Neural cell (in vitro differentiated cells): ENCODE measurements at regions not wholly inside any gene's neighbourhood (a gene's known extent, or its start where the extent isn't known, plus 50 kb on each side); places are given as distances from the start of the nearest gene placed in this dataset.

Source experiments
- H2AFZ ChIP-seq: fragments of 200-600, 300-800 bp; sonication (generic), shearing (Covaris generic); 2 replicates; pipeline ENCODE4 v1.6.0; 2014; ENCODE audit warnings: low read depth, mild to moderate bottlenecking, antibody characterized with exemption, low read length, moderate library complexity
- H3F3A ChIP-seq: fragments of 200-600 bp; shearing (Covaris generic); 2 replicates; pipeline ENCODE4 v1.6.1; 2016; ENCODE audit warnings: mild to moderate bottlenecking, moderate library complexity, mixed read lengths, antibody characterized with exemption, low read length; ENCODE audit not compliant: insufficient read depth, poor library complexity, severe bottlenecking
- H3K27ac ChIP-seq: fragments of 200-600, 300-800 bp; sonication (generic), shearing (Covaris generic); 2 replicates; pipeline ENCODE4 v1.5.1; 2014; ENCODE audit warnings: mild to moderate bottlenecking, low read length, moderate library complexity
- H3K27me3 ChIP-seq: fragments of 300-800, 200-600 bp; sonication (generic), shearing (Covaris generic); 2 replicates; pipeline ENCODE4 v1.6.0; 2014; ENCODE audit warnings: mild to moderate bottlenecking, low read depth, low read length, moderate library complexity; ENCODE audit not compliant: insufficient read depth
- H3K36me3 ChIP-seq: fragments of 300-800, 200-600 bp; sonication (generic), shearing (Covaris generic); 2 replicates; pipeline ENCODE4 v1.5.1; 2014; ENCODE audit warnings: mild to moderate bottlenecking, antibody characterized with exemption, low read length, moderate library complexity; ENCODE audit not compliant: insufficient read depth
- H3K4me2 ChIP-seq: fragments of 300-800, 200-600 bp; sonication (generic), shearing (Covaris generic); 2 replicates; pipeline ENCODE4 v1.6.0; 2014; ENCODE audit warnings: mild to moderate bottlenecking, low read length
- H3K4me3 ChIP-seq: fragments of 300-800, 200-600 bp; sonication (generic), shearing (Covaris generic); 2 replicates; pipeline ENCODE4 v1.5.1; 2014; ENCODE audit warnings: mild to moderate bottlenecking, low read length, moderate library complexity
- H3K79me2 ChIP-seq: fragments of 200-600 bp; shearing (Covaris generic); replicated peaks from 2 replicates; pipeline ENCODE4 v1.6.0; 2014; ENCODE audit warnings: mild to moderate bottlenecking, low read length, moderate library complexity; ENCODE audit not compliant: insufficient read depth
- H3K9ac ChIP-seq: fragments of 300-800, 200-600 bp; sonication (generic), shearing (Covaris generic); 2 replicates; pipeline ENCODE4 v1.6.1; 2016; ENCODE audit warnings: mild to moderate bottlenecking, low read length, mixed read lengths
- H3K9me2 ChIP-seq: fragments of 200-600 bp; shearing (Covaris generic); 2 replicates; pipeline ENCODE4 v1.6.1; 2016; ENCODE audit warnings: mild to moderate bottlenecking, low read length, mixed read lengths; ENCODE audit not compliant: insufficient read depth
- H3K9me3 ChIP-seq: fragments of 200-600, 300-800 bp; sonication (generic), shearing (Covaris generic); 2 replicates; pipeline ENCODE4 v1.6.1; 2016; ENCODE audit warnings: mild to moderate bottlenecking, mixed run types, low read length, moderate library complexity, mixed read lengths
- H4K20me1 ChIP-seq: fragments of 200-600 bp; shearing (Covaris generic); 2 replicates; pipeline ENCODE4 v1.6.1; 2016; ENCODE audit warnings: mild to moderate bottlenecking, mixed run types; ENCODE audit not compliant: insufficient read depth
- EP300 ChIP-seq: fragments of 450-650 bp; conservative IDR thresholded peaks from 2 replicates; pipeline ENCODE4 v1.6.1; 2014; ENCODE audit warnings: antibody characterized with exemption, mild to moderate bottlenecking, moderate library complexity; ENCODE audit not compliant: poor library complexity, severe bottlenecking
- EZH2 ChIP-seq: fragments of 200-600, 300-800 bp; shearing (Covaris generic), sonication (generic); IDR thresholded peaks from 2 replicates; pipeline ENCODE4 v1.6.1; 2014; ENCODE audit warnings: antibody characterized with exemption, low read length, borderline replicate concordance, mild to moderate bottlenecking; ENCODE audit not compliant: insufficient read depth, poor library complexity, severe bottlenecking
- MXI1 ChIP-seq: fragments of 450-650 bp; conservative IDR thresholded peaks from 2 replicates; pipeline ENCODE4 v1.6.1; 2014; ENCODE audit warnings: antibody characterized with exemption, mild to moderate bottlenecking; ENCODE audit not compliant: poor library complexity, severe bottlenecking
- POLR2AphosphoS5 ChIP-seq: IDR thresholded peaks from 2 replicates; pipeline ENCODE4 v1.6.1; 2012
- RAD21 ChIP-seq: fragments of 450-650 bp; conservative IDR thresholded peaks from 2 replicates; pipeline ENCODE4 v1.6.1; 2014; ENCODE audit warnings: antibody characterized with exemption, mild to moderate bottlenecking, moderate library complexity
- SMC3 ChIP-seq: fragments of 450-650 bp; conservative IDR thresholded peaks from 2 replicates; pipeline ENCODE4 v1.6.1; 2014; ENCODE audit warnings: antibody characterized with exemption, mild to moderate bottlenecking, moderate library complexity; ENCODE audit not compliant: poor library complexity
- TAF1 ChIP-seq: IDR thresholded peaks from 2 replicates; pipeline ENCODE4 v1.6.1; 2012; ENCODE audit warnings: low read depth
- TF ChIP-seq, protein P1 (sequence below): IDR thresholded peaks from 2 replicates; pipeline ENCODE4 v1.6.1; 2012; ENCODE audit warnings: borderline replicate concordance
- TF ChIP-seq, protein P2 (sequence below): fragments of 450-650 bp; IDR thresholded peaks from 2 replicates; pipeline ENCODE4 v1.5.1; 2014; ENCODE audit warnings: antibody characterized with exemption, mild to moderate bottlenecking, moderate library complexity; ENCODE audit not compliant: poor library complexity, severe bottlenecking

DNA sequence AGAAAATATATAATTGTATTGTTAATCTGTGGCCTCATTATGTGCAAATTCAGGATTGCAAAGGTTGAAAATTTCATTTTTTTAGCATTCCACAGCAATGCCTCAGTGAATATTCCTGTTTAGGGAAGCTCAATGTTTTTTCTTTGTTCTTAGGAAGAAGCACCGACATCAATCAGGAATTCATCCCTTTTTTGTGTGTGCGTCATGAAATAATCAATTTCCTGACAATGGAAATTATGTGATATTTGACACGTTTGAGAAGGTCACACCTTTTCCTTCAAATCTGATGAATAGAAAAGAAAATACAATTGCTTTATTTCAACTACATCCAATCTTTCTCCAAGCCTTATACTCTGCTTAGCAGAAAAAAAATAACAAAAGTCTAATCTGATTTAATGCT lies 662.8 kb upstream of the FTMT start:
- H3K9ac ChIP-seq, result no peak overlapping the region
- no peaks in the 10 kb centered on the region for H4K20me1 ChIP-seq
- no peaks in the 10 kb centered on the region for H3K9me3 ChIP-seq
- H2AFZ ChIP-seq, result no peak overlapping the region
- no peaks in the 10 kb centered on the region for H3K79me2 ChIP-seq
- H3K36me3 ChIP-seq, result no peaks in the 10 kb centered on the region
- H3K4me2 ChIP-seq, result no peak overlapping the region
- no peak overlapping the region for H3K27ac ChIP-seq
- no peak for TF ChIP-seq TAF1
- TF ChIP-seq, protein P1, sequence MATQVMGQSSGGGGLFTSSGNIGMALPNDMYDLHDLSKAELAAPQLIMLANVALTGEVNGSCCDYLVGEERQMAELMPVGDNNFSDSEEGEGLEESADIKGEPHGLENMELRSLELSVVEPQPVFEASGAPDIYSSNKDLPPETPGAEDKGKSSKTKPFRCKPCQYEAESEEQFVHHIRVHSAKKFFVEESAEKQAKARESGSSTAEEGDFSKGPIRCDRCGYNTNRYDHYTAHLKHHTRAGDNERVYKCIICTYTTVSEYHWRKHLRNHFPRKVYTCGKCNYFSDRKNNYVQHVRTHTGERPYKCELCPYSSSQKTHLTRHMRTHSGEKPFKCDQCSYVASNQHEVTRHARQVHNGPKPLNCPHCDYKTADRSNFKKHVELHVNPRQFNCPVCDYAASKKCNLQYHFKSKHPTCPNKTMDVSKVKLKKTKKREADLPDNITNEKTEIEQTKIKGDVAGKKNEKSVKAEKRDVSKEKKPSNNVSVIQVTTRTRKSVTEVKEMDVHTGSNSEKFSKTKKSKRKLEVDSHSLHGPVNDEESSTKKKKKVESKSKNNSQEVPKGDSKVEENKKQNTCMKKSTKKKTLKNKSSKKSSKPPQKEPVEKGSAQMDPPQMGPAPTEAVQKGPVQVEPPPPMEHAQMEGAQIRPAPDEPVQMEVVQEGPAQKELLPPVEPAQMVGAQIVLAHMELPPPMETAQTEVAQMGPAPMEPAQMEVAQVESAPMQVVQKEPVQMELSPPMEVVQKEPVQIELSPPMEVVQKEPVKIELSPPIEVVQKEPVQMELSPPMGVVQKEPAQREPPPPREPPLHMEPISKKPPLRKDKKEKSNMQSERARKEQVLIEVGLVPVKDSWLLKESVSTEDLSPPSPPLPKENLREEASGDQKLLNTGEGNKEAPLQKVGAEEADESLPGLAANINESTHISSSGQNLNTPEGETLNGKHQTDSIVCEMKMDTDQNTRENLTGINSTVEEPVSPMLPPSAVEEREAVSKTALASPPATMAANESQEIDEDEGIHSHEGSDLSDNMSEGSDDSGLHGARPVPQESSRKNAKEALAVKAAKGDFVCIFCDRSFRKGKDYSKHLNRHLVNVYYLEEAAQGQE, result peak; percentile 53
- H3K4me3 ChIP-seq, result no peak overlapping the region
- no peaks in the 10 kb centered on the region for H3F3A ChIP-seq
- no peaks in the 10 kb centered on the region for H3K9me2 ChIP-seq
- no peaks in the 10 kb centered on the region for H3K27me3 ChIP-seq

DNA sequence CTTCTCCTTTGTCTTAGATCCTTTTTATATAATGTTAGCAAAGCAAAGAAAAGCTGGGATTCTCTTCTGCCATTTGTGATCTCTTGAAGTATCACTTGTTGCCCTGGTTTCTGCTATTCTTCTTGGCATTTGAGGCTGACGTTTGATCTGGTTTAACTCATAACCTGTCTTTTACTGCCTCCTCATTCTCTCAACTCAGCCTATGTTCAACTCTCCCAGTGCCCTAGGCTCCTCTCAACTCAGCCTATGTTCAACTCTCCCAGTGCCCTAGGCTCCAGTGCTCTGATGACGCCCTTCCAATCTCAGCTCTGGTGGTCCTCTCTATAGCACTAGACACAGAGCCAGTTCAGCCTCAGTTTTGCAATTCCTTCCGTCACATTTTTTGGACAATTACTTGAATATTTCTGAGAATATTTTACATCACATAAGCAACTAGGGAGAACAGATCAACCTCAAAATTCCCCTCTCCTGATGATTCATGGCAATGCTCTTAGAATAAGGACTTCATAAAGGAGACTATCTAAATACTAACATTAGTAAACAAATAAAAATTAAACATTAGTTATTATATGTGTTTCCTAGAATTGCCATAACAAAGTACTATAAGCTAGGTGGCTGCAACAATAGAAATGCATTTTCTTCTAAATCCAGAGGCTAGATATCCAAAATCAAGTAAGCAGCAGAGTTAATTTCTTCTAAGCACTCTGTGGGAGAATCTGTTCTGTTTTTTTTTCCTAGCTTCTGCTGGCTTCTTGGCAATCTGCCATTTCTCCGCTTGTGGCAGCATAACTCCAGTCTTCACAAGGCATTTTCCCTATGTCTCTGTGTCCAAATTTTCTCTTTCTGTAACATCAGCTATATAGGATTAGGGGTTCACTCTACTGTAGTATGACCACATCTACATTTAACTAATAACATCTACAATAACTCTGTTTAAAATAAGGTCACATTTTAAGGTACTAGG lies 662.1 kb upstream of the FTMT start:
- no peak overlapping the region for H2AFZ ChIP-seq

More for the DNA sequence above, 662.1 kb upstream of the FTMT start:
- no peaks in the 10 kb centered on the region for H3K36me3 ChIP-seq
- H4K20me1 ChIP-seq, result no peaks in the 10 kb centered on the region
- H3K9me2 ChIP-seq, result no peaks in the 10 kb centered on the region
- TF ChIP-seq POLR2AphosphoS5 (no peak), MXI1 (no peak), SMC3 (no peak), TAF1 (no peak), EP300 (no peak), RAD21 (no peak), EZH2 (no peak)
- TF ChIP-seq, protein P2, sequence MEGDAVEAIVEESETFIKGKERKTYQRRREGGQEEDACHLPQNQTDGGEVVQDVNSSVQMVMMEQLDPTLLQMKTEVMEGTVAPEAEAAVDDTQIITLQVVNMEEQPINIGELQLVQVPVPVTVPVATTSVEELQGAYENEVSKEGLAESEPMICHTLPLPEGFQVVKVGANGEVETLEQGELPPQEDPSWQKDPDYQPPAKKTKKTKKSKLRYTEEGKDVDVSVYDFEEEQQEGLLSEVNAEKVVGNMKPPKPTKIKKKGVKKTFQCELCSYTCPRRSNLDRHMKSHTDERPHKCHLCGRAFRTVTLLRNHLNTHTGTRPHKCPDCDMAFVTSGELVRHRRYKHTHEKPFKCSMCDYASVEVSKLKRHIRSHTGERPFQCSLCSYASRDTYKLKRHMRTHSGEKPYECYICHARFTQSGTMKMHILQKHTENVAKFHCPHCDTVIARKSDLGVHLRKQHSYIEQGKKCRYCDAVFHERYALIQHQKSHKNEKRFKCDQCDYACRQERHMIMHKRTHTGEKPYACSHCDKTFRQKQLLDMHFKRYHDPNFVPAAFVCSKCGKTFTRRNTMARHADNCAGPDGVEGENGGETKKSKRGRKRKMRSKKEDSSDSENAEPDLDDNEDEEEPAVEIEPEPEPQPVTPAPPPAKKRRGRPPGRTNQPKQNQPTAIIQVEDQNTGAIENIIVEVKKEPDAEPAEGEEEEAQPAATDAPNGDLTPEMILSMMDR, result no peak
- TF ChIP-seq, protein P1, result no peak
- H3K4me3 ChIP-seq, result no peak overlapping the region
- no peaks in the 10 kb centered on the region for H3F3A ChIP-seq
- H3K9me3 ChIP-seq, result no peaks in the 10 kb centered on the region
- H3K9ac ChIP-seq, result no peak overlapping the region
- H3K4me2 ChIP-seq, result no peak overlapping the region
- H3K27ac ChIP-seq, result no peak overlapping the region
- H3K27me3 ChIP-seq, result no peaks in the 10 kb centered on the region
- H3K79me2 ChIP-seq, result no peaks in the 10 kb centered on the region
